ENCODE measurements at regions not wholly inside any gene's neighbourhood (a gene's known extent, or its start where the extent isn't known, plus 50 kb on each side); places are given as distances from the start of the nearest gene placed in this dataset.
A peak's percentile ranks its signal among the peaks of the same experiment; 100 is the strongest.

- 9% methylated on average over 6 of the region's 7 CpGs for WGBS (ENCODE audit: low lambda C conversion rate)
- no peak for FAIRE-seq
- Histone ChIP-seq H3K4me1 (ENCODE audit: insufficient read depth, low read length) (no peaks in the 10 kb centered on the region), H3K79me2 (ENCODE audit: insufficient read depth, low read length) (no peaks in the 10 kb centered on the region), H3K9ac (ENCODE audit: insufficient read depth, low read depth, low read length) (no peak overlapping the region), H3K27me3 (ENCODE audit: control insufficient read depth in 1 of 2, insufficient read depth in 2 of 2, low read length in 2 of 2) (peaks cover 3 to 23% of the 10 kb centered on the region in 2 experiments; a peak in 4 of 5 replicates), H3K27ac (ENCODE audit: extremely low read length, insufficient read depth, low read length) (no peak overlapping the region), H4K20me1 (ENCODE audit: insufficient read depth, low read length) (no peaks in the 10 kb centered on the region), H3K4me3 (replicated peaks in 1 of 3; ENCODE audit: insufficient read depth in 1 of 3, low read depth in 2 of 3, low read length in 3 of 3) (no peak overlapping the region), H3K9me3 (ENCODE audit: low read length) (no peaks in the 10 kb centered on the region), H3K4me2 (ENCODE audit: low read depth, low read length) (no peak overlapping the region), H3K36me3 (replicated peaks in 1 of 2; ENCODE audit: control insufficient read depth in 1 of 2, insufficient read depth in 2 of 2, low read length in 2 of 2) (no peaks in the 10 kb centered on the region), H2AFZ (ENCODE audit: low read length) (no peak overlapping the region)
- ATAC-seq = no peak
- in situ Hi-C loops (cut with HindIII; ENCODE audit: extremely low pct_ligation_motif_present, low pct_unique_long_range_greater_than_20kb) (loop anchor here (5.0 to 10.0 kb wide), 3 partner anchors 317 to 509 kb away; no protein-coding TSS in a partner anchor), intact Hi-C loops (cut with micrococcal nuclease; ENCODE audit: unreplicated experiment) (loop anchor here (5.0 kb wide), 3 partner anchors 67 to 432 kb away; partner anchors contain the start of gene ZNF423)
- no peak for DNase-seq (ENCODE audit: low spot score)
- no TSS peak for BruUV-seq (replicated peaks)
- ChIA-PET POLR2A (no interaction called here), CTCF (ENCODE audit: low intra/inter-chr PET ratio, low total read pairs) (no interaction called here)
- TF ChIP-seq ZNF564 (CRISPR knock-in tag; IDR thresholded peaks at IDR 0.05) = 0 out of 2 replicates have a peak, but pooled peaks have one; percentile 62
- no peak for TF ChIP-seq ZNF331 (CRISPR knock-in tag; IDR thresholded peaks at IDR 0.05)
- no peak for TF ChIP-seq ZNF558 (CRISPR knock-in tag; IDR thresholded peaks at IDR 0.05; ENCODE audit: borderline replicate concordance)
- peak; percentile 70 for TF ChIP-seq NFYC (CRISPR knock-in tag; IDR thresholded peaks at IDR 0.05)
- TF ChIP-seq SP4 (CRISPR knock-in tag; IDR thresholded peaks at IDR 0.05) = no peak
- TF ChIP-seq NCOR1 (IDR thresholded peaks at IDR 0.05; ENCODE audit: borderline replicate concordance, low read length) = no peak
- TF ChIP-seq USF2 (IDR thresholded peaks at IDR 0.05; ENCODE audit: low read depth, low read length) = 0 out of 2 replicates have a peak, but pooled peaks have one; percentile 17
- no peak; the same call in 1 of the 2 replicates for TF ChIP-seq USF2 (CRISPR knock-in tag; IDR thresholded peaks at IDR 0.05; ENCODE audit: borderline replicate concordance)
- no peak for TF ChIP-seq YY1 (IDR thresholded peaks at IDR 0.05; ENCODE audit: insufficient read depth, insufficient replicate concordance, low read depth, low read length)
- no peak for TF ChIP-seq PLSCR1 (CRISPR knock-in tag; IDR thresholded peaks at IDR 0.05; ENCODE audit: borderline replicate concordance)
- no peak for TF ChIP-seq HMGA1 (CRISPR knock-in tag; conservative IDR thresholded peaks at IDR 0.05)
- no peak for TF ChIP-seq ZNF619 (CRISPR knock-in tag; IDR thresholded peaks at IDR 0.05)
- no peak for TF ChIP-seq XRCC5 (optimal IDR thresholded peaks at IDR 0.05; ENCODE audit: low read length)
- no peak for TF ChIP-seq SSRP1 (CRISPR knock-in tag; IDR thresholded peaks at IDR 0.05)
- TF ChIP-seq HIVEP1 (CRISPR knock-in tag; IDR thresholded peaks at IDR 0.05) = no peak
- no peak for TF ChIP-seq ZNF264 (CRISPR knock-in tag; IDR thresholded peaks at IDR 0.05)
- no peak for TF ChIP-seq BCLAF1 (IDR thresholded peaks at IDR 0.05)
- no peak for TF ChIP-seq MTF2 (CRISPR knock-in tag; IDR thresholded peaks at IDR 0.05; ENCODE audit: borderline replicate concordance)
- TF ChIP-seq ATF6 (CRISPR knock-in tag; conservative IDR thresholded peaks at IDR 0.05) = no peak
- TF ChIP-seq NFYB (CRISPR knock-in tag; IDR thresholded peaks at IDR 0.05) = peak; percentile 54; the same call in 1 of the 2 replicates
Observed at GRCh38 chr16:49924078-49924477, 68.2 kb upstream of the ZNF423 start.
